Neuron (in vitro differentiated cells): ENCODE measurements at regions not wholly inside any gene's neighbourhood (a gene's known extent, or its start where the extent isn't known, plus 50 kb on each side); places are given as distances from the start of the nearest gene placed in this dataset.

Experiments used
- H2AFZ ChIP-seq: one replicate; pipeline ENCODE4 v1.6.1; 2013; ENCODE audit warnings: low read depth, mild to moderate bottlenecking, inconsistent platforms, low read length, moderate library complexity
- H3K27me3 ChIP-seq: one replicate; pipeline ENCODE4 v1.6.1; 2013; ENCODE audit warnings: low read length; ENCODE audit not compliant: insufficient read depth
- H3K36me3 ChIP-seq: one replicate; pipeline ENCODE4 v1.6.1; 2013; ENCODE audit warnings: low read length; ENCODE audit not compliant: insufficient read depth
- H3K4me1 ChIP-seq: one replicate; pipeline ENCODE4 v1.6.1; 2013; ENCODE audit warnings: low read length; ENCODE audit not compliant: insufficient read depth
- H3K4me3 ChIP-seq: 2 replicates; pipeline ENCODE4 v1.5.1; 2013; ENCODE audit warnings: mild to moderate bottlenecking, low read length, moderate library complexity
- H3K9me3 ChIP-seq: one replicate; pipeline ENCODE4 v1.6.1; 2013; ENCODE audit warnings: low read length

- Histone ChIP-seq H3K4me1 (no peaks in the 10 kb centered on the region), H3K27me3 (no peaks in the 10 kb centered on the region), H3K36me3 (no peaks in the 10 kb centered on the region), H2AFZ (no peak overlapping the region), H3K9me3 (no peaks in the 10 kb centered on the region), H3K4me3 (no peak overlapping the region)
Measured at GRCh38 chr19:32232449-32232848, 113.0 kb upstream of the ZNF507 start.

- Histone ChIP-seq H3K4me3 (no peak overlapping the region), H3K9me3 (no peaks in the 10 kb centered on the region), H3K36me3 (no peaks in the 10 kb centered on the region), H3K4me1 (no peaks in the 10 kb centered on the region), H3K27me3 (no peaks in the 10 kb centered on the region), H2AFZ (no peak overlapping the region)
Measured at GRCh38 chr19:32233091-32233490, 112.3 kb upstream of the ZNF507 start.

- Histone ChIP-seq H3K36me3 (no peaks in the 10 kb centered on the region), H3K4me1 (no peaks in the 10 kb centered on the region), H3K27me3 (no peaks in the 10 kb centered on the region), H3K9me3 (no peaks in the 10 kb centered on the region), H3K4me3 (no peak overlapping the region), H2AFZ (no peak overlapping the region)
Measured at GRCh38 chr19:32233885-32234284, 111.5 kb upstream of the ZNF507 start.

GRCh38 chr19:32234663-32235217 is 110.7 kb upstream of the ZNF507 start:
- Histone ChIP-seq H3K4me1 (no peaks in the 10 kb centered on the region), H3K4me3 (no peak overlapping the region), H2AFZ (no peak overlapping the region), H3K36me3 (no peaks in the 10 kb centered on the region), H3K27me3 (no peaks in the 10 kb centered on the region), H3K9me3 (no peaks in the 10 kb centered on the region)

GRCh38 chr19:32238076-32238475 is 107.3 kb upstream of the ZNF507 start:
- H3K4me3 ChIP-seq: no peak overlapping the region
- H2AFZ ChIP-seq: no peak overlapping the region
- no peaks in the 10 kb centered on the region for H3K27me3 ChIP-seq
- H3K9me3 ChIP-seq: no peaks in the 10 kb centered on the region
- no peaks in the 10 kb centered on the region for H3K36me3 ChIP-seq
- H3K4me1 ChIP-seq: no peaks in the 10 kb centered on the region

GRCh38 chr19:32240316-32240715 is 105.1 kb upstream of the ZNF507 start:
- Histone ChIP-seq H3K4me1 (no peaks in the 10 kb centered on the region), H3K4me3 (no peak overlapping the region), H3K36me3 (no peaks in the 10 kb centered on the region), H2AFZ (no peak overlapping the region), H3K9me3 (no peaks in the 10 kb centered on the region), H3K27me3 (no peaks in the 10 kb centered on the region)

- no peak overlapping the region for H2AFZ ChIP-seq
- H3K4me1 ChIP-seq: no peaks in the 10 kb centered on the region
- no peaks in the 10 kb centered on the region for H3K9me3 ChIP-seq
- H3K27me3 ChIP-seq: no peaks in the 10 kb centered on the region
- no peak overlapping the region for H3K4me3 ChIP-seq
- no peaks in the 10 kb centered on the region for H3K36me3 ChIP-seq
Measured at GRCh38 chr19:32241306-32241705, 104.1 kb upstream of the ZNF507 start.

- Histone ChIP-seq H3K4me3 (no peak overlapping the region), H3K36me3 (no peaks in the 10 kb centered on the region), H3K4me1 (no peaks in the 10 kb centered on the region), H2AFZ (no peak overlapping the region), H3K27me3 (no peaks in the 10 kb centered on the region), H3K9me3 (no peaks in the 10 kb centered on the region)
Measured at GRCh38 chr19:32241932-32242710, 103.3 kb upstream of the ZNF507 start.

- Histone ChIP-seq H3K9me3 (no peaks in the 10 kb centered on the region), H2AFZ (no peak overlapping the region), H3K4me1 (no peaks in the 10 kb centered on the region), H3K4me3 (no peak overlapping the region), H3K36me3 (no peaks in the 10 kb centered on the region), H3K27me3 (no peaks in the 10 kb centered on the region)
Measured at GRCh38 chr19:32246006-32246405, 99.4 kb upstream of the ZNF507 start.

GRCh38 chr19:32251634-32252332 is 93.6 kb upstream of the ZNF507 start:
- H3K36me3 ChIP-seq: no peaks in the 10 kb centered on the region
- H2AFZ ChIP-seq: no peak overlapping the region
- no peaks in the 10 kb centered on the region for H3K9me3 ChIP-seq
- no peak overlapping the region for H3K4me3 ChIP-seq
- H3K27me3 ChIP-seq: peaks cover 10% of the 10 kb centered on the region
- no peaks in the 10 kb centered on the region for H3K4me1 ChIP-seq

GRCh38 chr19:32252333-32252669 is 93.1 kb upstream of the ZNF507 start:
- Histone ChIP-seq H3K9me3 (no peaks in the 10 kb centered on the region), H3K4me1 (no peaks in the 10 kb centered on the region), H3K27me3 (peaks cover 10% of the 10 kb centered on the region), H3K4me3 (no peak overlapping the region), H2AFZ (no peak overlapping the region), H3K36me3 (no peaks in the 10 kb centered on the region)

- no peak overlapping the region for H3K4me3 ChIP-seq
- H3K27me3 ChIP-seq: peaks cover 10% of the 10 kb centered on the region
- no peaks in the 10 kb centered on the region for H3K4me1 ChIP-seq
- H3K9me3 ChIP-seq: no peaks in the 10 kb centered on the region
- no peak overlapping the region for H2AFZ ChIP-seq
- H3K36me3 ChIP-seq: no peaks in the 10 kb centered on the region
Measured at GRCh38 chr19:32253683-32254508, 91.5 kb upstream of the ZNF507 start.

- no peak overlapping the region for H2AFZ ChIP-seq
Measured at GRCh38 chr19:32254509-32254890, 90.9 kb upstream of the ZNF507 start.

More at GRCh38 chr19:32254509-32254890, 90.9 kb upstream of the ZNF507 start:
- Histone ChIP-seq H3K27me3 (peaks cover 10% of the 10 kb centered on the region), H3K4me1 (no peaks in the 10 kb centered on the region), H3K36me3 (no peaks in the 10 kb centered on the region), H3K4me3 (no peak overlapping the region), H3K9me3 (no peaks in the 10 kb centered on the region)
